ENCODE measurements at regions not wholly inside any gene's neighbourhood (a gene's known extent, or its start where the extent isn't known, plus 50 kb on each side); places are given as distances from the start of the nearest gene placed in this dataset.
"Not testable (repeated sequence)": the region's sequence is repeated elsewhere in the genome, so short reads cannot be mapped to it uniquely, and the experiment has no call there.

GRCh38 chr1:79488572-79489121, 482.1 kb upstream of the ADGRL4 start:
- TF ChIP-seq CTCF (CRISPR knock-in tag; IDR thresholded peaks at IDR 0.05); NR2F2 (IDR thresholded peaks at IDR 0.05; ENCODE audit: borderline replicate concordance, low read depth); ZNF317 (CRISPR knock-in tag; IDR thresholded peaks at IDR 0.05); ZNF609 (CRISPR knock-in tag; IDR thresholded peaks at IDR 0.05; ENCODE audit: borderline replicate concordance); EZH2 (conservative IDR thresholded peaks at IDR 0.05; ENCODE audit: low read depth, low read length); NFIB (CRISPR knock-in tag; IDR thresholded peaks at IDR 0.05; ENCODE audit: borderline replicate concordance); CBX5 (CRISPR knock-in tag; IDR thresholded peaks at IDR 0.05; ENCODE audit: borderline replicate concordance): not testable (repeated sequence)

Measured in HepG2 (cell line).